ENCODE measurements at regions not wholly inside any gene's neighbourhood (a gene's known extent, or its start where the extent isn't known, plus 50 kb on each side); places are given as distances from the start of the nearest gene placed in this dataset.

GRCh38 chr10:125468278-125468677, 214.7 kb downstream of the TEX36 start:
- TF ChIP-seq CTCF (IDR thresholded peaks at IDR 0.05; ENCODE audit: extremely low read depth in 1 of 2, insufficient read depth in 1 of 2, low read depth in 1 of 2, low read length in 2 of 2) (no peak), EZH2 (IDR thresholded peaks at IDR 0.05; ENCODE audit: borderline replicate concordance, low read depth, low read length, severe bottlenecking) (no peak), MYC (IDR thresholded peaks at IDR 0.05; ENCODE audit: low read depth, low read length) (no peak), POLR2AphosphoS5 (IDR thresholded peaks at IDR 0.05; ENCODE audit: insufficient read depth, low read depth, low read length) (no peak), FOS (IDR thresholded peaks at IDR 0.05; ENCODE audit: borderline replicate concordance, insufficient read depth, low read length) (no peak), POLR2A (IDR thresholded peaks at IDR 0.05; ENCODE audit: low read depth, low read length) (no peak), GATA2 (IDR thresholded peaks at IDR 0.05; ENCODE audit: insufficient read depth, insufficient read length, low read depth, low read length) (no peak), JUN (IDR thresholded peaks at IDR 0.05; ENCODE audit: borderline replicate concordance, insufficient read depth, insufficient read length, low read depth) (no peak)
- TF ChIP-seq, protein P1, sequence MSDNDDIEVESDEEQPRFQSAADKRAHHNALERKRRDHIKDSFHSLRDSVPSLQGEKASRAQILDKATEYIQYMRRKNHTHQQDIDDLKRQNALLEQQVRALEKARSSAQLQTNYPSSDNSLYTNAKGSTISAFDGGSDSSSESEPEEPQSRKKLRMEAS (IDR thresholded peaks at IDR 0.05; ENCODE audit: insufficient read depth, insufficient read length), result no peak
